ENCODE measurements at regions not wholly inside any gene's neighbourhood (a gene's known extent, or its start where the extent isn't known, plus 50 kb on each side); places are given as distances from the start of the nearest gene placed in this dataset.

DNA sequence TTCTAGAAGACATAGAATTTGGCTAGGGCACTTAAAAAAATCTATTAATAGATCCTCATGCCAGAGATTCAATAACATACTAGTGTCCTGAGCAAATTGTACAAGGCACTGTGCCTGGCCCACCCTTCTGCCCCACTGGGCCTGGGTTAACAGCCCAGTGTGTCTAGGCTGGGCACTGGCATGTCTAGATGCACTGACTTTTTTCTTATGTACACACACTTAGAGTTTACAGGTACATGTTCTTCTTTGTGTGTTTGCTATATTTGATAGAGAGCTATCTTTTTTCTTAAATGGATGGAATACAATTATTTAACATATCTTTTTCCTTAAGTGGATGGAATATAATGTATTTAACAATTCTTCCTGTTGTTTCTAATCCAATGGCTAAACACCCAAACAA, 241.5 kb downstream of the AUH start:
- H3K36me3 ChIP-seq (ENCODE audit: insufficient read depth, low read length) = no peaks in the 10 kb centered on the region
- H2AFZ ChIP-seq (ENCODE audit: low read length) = no peak overlapping the region
- TF ChIP-seq, protein P1, sequence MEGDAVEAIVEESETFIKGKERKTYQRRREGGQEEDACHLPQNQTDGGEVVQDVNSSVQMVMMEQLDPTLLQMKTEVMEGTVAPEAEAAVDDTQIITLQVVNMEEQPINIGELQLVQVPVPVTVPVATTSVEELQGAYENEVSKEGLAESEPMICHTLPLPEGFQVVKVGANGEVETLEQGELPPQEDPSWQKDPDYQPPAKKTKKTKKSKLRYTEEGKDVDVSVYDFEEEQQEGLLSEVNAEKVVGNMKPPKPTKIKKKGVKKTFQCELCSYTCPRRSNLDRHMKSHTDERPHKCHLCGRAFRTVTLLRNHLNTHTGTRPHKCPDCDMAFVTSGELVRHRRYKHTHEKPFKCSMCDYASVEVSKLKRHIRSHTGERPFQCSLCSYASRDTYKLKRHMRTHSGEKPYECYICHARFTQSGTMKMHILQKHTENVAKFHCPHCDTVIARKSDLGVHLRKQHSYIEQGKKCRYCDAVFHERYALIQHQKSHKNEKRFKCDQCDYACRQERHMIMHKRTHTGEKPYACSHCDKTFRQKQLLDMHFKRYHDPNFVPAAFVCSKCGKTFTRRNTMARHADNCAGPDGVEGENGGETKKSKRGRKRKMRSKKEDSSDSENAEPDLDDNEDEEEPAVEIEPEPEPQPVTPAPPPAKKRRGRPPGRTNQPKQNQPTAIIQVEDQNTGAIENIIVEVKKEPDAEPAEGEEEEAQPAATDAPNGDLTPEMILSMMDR (IDR thresholded peaks at IDR 0.05; ENCODE audit: extremely low read depth, low read depth, low read length) = no peak
- H4K20me1 ChIP-seq (ENCODE audit: insufficient read depth, low read length) = no peaks in the 10 kb centered on the region
- no peak for DNase-seq (ENCODE audit: insufficient read length, low spot score, missing footprints)
- H3K27me3 ChIP-seq (ENCODE audit: insufficient read depth, low read length) = no peaks in the 10 kb centered on the region
- peaks cover 27% of the 10 kb centered on the region for H3K4me1 ChIP-seq (ENCODE audit: insufficient read depth, low read length)
- H3K79me2 ChIP-seq (ENCODE audit: insufficient read depth, low read length) = no peaks in the 10 kb centered on the region
- no peak overlapping the region for H3K4me3 ChIP-seq (ENCODE audit: insufficient read depth, low read length)
- peak overlapping the region; percentile 91 for H3K27ac ChIP-seq (ENCODE audit: low read depth, low read length)
- peaks cover 2% of the 10 kb centered on the region for H3K9me3 ChIP-seq (ENCODE audit: low read depth, low read length)
- peak overlapping the region; percentile 83 for H3K4me2 ChIP-seq (ENCODE audit: insufficient read depth, low read length)

DNA sequence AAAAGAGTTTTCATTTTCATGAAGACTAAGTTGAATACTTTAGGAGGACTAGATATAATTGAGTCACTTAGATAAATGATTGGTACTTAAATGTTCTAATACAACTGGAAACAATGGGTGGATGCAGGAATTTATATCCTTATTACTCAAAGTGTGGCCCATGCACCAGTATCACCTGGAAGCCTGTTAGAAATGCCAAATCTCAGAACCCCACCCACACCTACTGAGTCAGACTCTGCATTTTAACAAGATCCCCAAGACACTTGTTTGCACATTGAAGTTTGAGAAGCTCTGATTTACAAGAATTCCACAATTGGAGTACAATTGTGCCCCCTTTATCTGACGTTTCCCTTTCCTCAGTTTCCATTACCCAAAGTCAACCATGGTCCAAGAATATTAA, 239.0 kb downstream of the AUH start:
- DNase-seq (ENCODE audit: insufficient read length, low spot score, missing footprints) = no peak
- no peaks in the 10 kb centered on the region for H3K36me3 ChIP-seq (ENCODE audit: insufficient read depth, low read length)
- H4K20me1 ChIP-seq (ENCODE audit: insufficient read depth, low read length) = no peaks in the 10 kb centered on the region
- TF ChIP-seq, protein P1 (IDR thresholded peaks at IDR 0.05; ENCODE audit: extremely low read depth, low read depth, low read length) = no peak
- H3K4me1 ChIP-seq (ENCODE audit: insufficient read depth, low read length) = peaks cover 33% of the 10 kb centered on the region
- H3K9me3 ChIP-seq (ENCODE audit: low read depth, low read length) = no peaks in the 10 kb centered on the region
- H3K4me2 ChIP-seq (ENCODE audit: insufficient read depth, low read length) = no peak overlapping the region
- H3K79me2 ChIP-seq (ENCODE audit: insufficient read depth, low read length) = no peaks in the 10 kb centered on the region
- H2AFZ ChIP-seq (ENCODE audit: low read length) = no peak overlapping the region
- no peaks in the 10 kb centered on the region for H3K27me3 ChIP-seq (ENCODE audit: insufficient read depth, low read length)
- H3K4me3 ChIP-seq (ENCODE audit: insufficient read depth, low read length) = no peak overlapping the region
- H3K27ac ChIP-seq (ENCODE audit: low read depth, low read length) = no peak overlapping the region

DNA sequence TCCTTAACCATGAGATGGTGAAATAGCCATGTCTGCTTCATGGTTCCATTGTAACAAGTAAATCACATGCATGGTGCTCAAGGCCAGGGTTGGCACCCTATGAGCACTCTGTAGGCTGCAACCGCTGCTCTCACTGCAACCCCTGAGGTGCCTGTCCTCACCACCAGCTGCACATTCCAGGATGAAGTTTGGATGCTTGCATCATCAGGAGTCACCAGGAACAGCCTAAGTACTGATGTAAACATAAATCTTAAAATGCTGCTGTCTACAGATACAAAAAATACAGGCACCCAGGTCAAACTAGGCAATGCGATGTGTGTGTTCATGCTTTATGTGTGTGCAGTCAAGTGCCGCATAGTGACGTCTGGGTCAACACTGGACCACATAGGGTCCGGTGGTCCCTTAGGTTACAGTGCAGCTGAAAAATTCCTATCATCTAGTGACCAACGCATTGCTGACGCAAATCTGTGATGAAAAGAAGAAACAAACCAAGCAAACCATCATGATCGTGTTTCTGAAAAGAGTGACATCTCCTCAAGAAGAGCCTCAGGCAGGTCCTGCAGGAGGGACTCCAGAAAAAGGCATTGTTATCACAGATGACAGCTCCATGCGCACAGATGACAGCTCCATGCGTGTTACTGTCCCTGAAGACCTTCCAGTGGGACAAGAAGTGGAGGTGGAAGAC, 234.8 kb downstream of the AUH start:
- TF ChIP-seq, protein P1 (IDR thresholded peaks at IDR 0.05; ENCODE audit: extremely low read depth, low read depth, low read length) = no peak
- H4K20me1 ChIP-seq (ENCODE audit: insufficient read depth, low read length) = no peaks in the 10 kb centered on the region
- H3K4me3 ChIP-seq (ENCODE audit: insufficient read depth, low read length) = no peak overlapping the region
- peaks cover 16% of the 10 kb centered on the region for H3K4me1 ChIP-seq (ENCODE audit: insufficient read depth, low read length)
- no peaks in the 10 kb centered on the region for H3K36me3 ChIP-seq (ENCODE audit: insufficient read depth, low read length)
- no peaks in the 10 kb centered on the region for H3K9me3 ChIP-seq (ENCODE audit: low read depth, low read length)
- no peaks in the 10 kb centered on the region for H3K27me3 ChIP-seq (ENCODE audit: insufficient read depth, low read length)
- no peaks in the 10 kb centered on the region for H3K79me2 ChIP-seq (ENCODE audit: insufficient read depth, low read length)
- peak overlapping the region; percentile 56 for H3K27ac ChIP-seq (ENCODE audit: low read depth, low read length)
- H2AFZ ChIP-seq (ENCODE audit: low read length) = no peak overlapping the region
- no peak overlapping the region for H3K4me2 ChIP-seq (ENCODE audit: insufficient read depth, low read length)
- DNase-seq (ENCODE audit: insufficient read length, low spot score, missing footprints) = no peak

DNA sequence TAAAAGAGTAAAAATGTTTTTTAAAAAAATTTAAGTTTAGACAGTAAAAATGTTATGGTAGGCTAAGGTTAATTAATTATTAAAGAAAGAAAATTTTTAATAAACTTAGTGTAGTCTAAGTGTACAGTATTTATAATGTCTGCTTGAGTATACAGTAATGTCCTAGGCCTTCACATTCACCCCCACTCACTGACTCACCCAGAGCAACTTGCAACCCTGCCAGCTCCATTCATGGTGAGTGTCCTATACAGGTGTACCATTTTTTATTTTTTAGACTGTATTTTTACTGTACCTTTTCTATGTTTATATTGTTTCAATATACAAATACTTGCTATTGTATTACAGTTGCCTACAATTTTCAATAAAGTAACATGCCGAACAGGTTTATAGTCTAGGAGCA, 234.1 kb downstream of the AUH start:
- Histone ChIP-seq H3K27me3 (ENCODE audit: insufficient read depth, low read length) (no peaks in the 10 kb centered on the region), H3K4me3 (ENCODE audit: insufficient read depth, low read length) (no peak overlapping the region), H3K9me3 (ENCODE audit: low read depth, low read length) (no peaks in the 10 kb centered on the region), H4K20me1 (ENCODE audit: insufficient read depth, low read length) (no peaks in the 10 kb centered on the region), H2AFZ (ENCODE audit: low read length) (no peak overlapping the region), H3K36me3 (ENCODE audit: insufficient read depth, low read length) (no peaks in the 10 kb centered on the region), H3K27ac (ENCODE audit: low read depth, low read length) (no peak overlapping the region), H3K4me2 (ENCODE audit: insufficient read depth, low read length) (no peak overlapping the region), H3K79me2 (ENCODE audit: insufficient read depth, low read length) (no peaks in the 10 kb centered on the region), H3K4me1 (ENCODE audit: insufficient read depth, low read length) (peaks cover 20% of the 10 kb centered on the region)
- TF ChIP-seq, protein P1 (IDR thresholded peaks at IDR 0.05; ENCODE audit: extremely low read depth, low read depth, low read length) = no peak
- no peak for DNase-seq (ENCODE audit: insufficient read length, low spot score, missing footprints)

Measured in osteoblast (primary cell).